Left renal cortex interstitium (tissue), 4 donors: ENCODE measurements at regions not wholly inside any gene's neighbourhood (a gene's known extent, or its start where the extent isn't known, plus 50 kb on each side); places are given as distances from the start of the nearest gene placed in this dataset.

Experiments used
- DNase-seq, 4 donors: peaks; one replicate each; pipeline ENCODE4 v3.0.0-alpha.2; 2013; ENCODE audit warnings: low read depth in 4 of 4, low spot score in 2 of 4, missing footprints in 1 of 4

- no peak for DNase-seq
Measured at GRCh38 chr1:14467112-14467511, 131.4 kb upstream of the KAZN start.

GRCh38 chr1:14468751-14469150, 129.7 kb upstream of the KAZN start:
- DNase-seq: no peak

- no peak for DNase-seq
Measured at GRCh38 chr1:14470802-14471201, 127.7 kb upstream of the KAZN start.

GRCh38 chr1:14474856-14475255, 123.6 kb upstream of the KAZN start:
- no peak for DNase-seq

- DNase-seq: no peak
Measured at GRCh38 chr1:14476170-14476955, 122.1 kb upstream of the KAZN start.

- DNase-seq: no peak
Measured at GRCh38 chr1:14478120-14478519, 120.4 kb upstream of the KAZN start.

GRCh38 chr1:14479865-14480264, 118.6 kb upstream of the KAZN start:
- DNase-seq: no peak

- DNase-seq: no peak
Measured at GRCh38 chr1:14482784-14483450, 115.6 kb upstream of the KAZN start.

GRCh38 chr1:14485285-14485684, 113.2 kb upstream of the KAZN start:
- DNase-seq: no peak

GRCh38 chr1:14486401-14487201, 111.9 kb upstream of the KAZN start:
- no peak for DNase-seq

- no peak for DNase-seq
Measured at GRCh38 chr1:14487671-14488070, 110.8 kb upstream of the KAZN start.

GRCh38 chr1:14494911-14495310, 103.6 kb upstream of the KAZN start:
- DNase-seq: no peak

- no peak for DNase-seq
Measured at GRCh38 chr1:14495381-14495780, 103.1 kb upstream of the KAZN start.

- no peak for DNase-seq
Measured at GRCh38 chr1:14495996-14496395, 102.5 kb upstream of the KAZN start.

- no peak for DNase-seq
Measured at GRCh38 chr1:14498839-14499238, 99.6 kb upstream of the KAZN start.

- no peak for DNase-seq
Measured at GRCh38 chr1:14499312-14500040, 99.0 kb upstream of the KAZN start.

- no peak for DNase-seq
Measured at GRCh38 chr1:14500041-14500440, 98.4 kb upstream of the KAZN start.

GRCh38 chr1:14500912-14501311, 97.6 kb upstream of the KAZN start:
- DNase-seq: no peak

- DNase-seq: no peak
Measured at GRCh38 chr1:14504517-14504916, 94.0 kb upstream of the KAZN start.

- no peak for DNase-seq
Measured at GRCh38 chr1:14506471-14507255, 91.8 kb upstream of the KAZN start.
